ENCODE measurements at regions not wholly inside any gene's neighbourhood (a gene's known extent, or its start where the extent isn't known, plus 50 kb on each side); places are given as distances from the start of the nearest gene placed in this dataset.

DNA sequence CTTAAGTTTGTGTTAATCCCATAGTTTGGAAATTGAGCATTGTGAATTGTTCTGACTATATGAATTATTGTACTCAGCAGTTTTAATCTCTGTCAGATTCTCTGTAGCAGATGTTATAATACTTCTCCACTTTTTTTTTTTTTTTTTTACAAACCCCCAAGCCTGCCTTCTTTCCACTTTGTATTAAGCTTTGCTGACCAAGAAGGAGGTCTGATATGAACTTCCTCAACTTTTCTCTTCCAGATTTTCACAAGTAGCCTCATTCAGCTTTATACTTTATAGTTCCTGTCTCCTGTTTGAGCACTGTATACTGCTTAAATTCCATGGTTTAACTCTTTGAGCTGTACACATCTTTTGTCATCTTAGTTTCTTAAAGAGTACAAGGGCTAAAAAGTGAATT is 105.0 kb downstream of the HAUS1 start:
- FAIRE-seq: no peak

More for the DNA sequence above, 105.0 kb downstream of the HAUS1 start:
- intact Hi-C loops (cut with micrococcal nuclease): no loop called here
- no peak overlapping the region for H3K4me3 ChIP-seq (replicated peaks in 1 of 3; ENCODE audit: insufficient read depth in 1 of 3, low read depth in 1 of 3, low read length in 3 of 3)
- peaks cover 2% of the 10 kb centered on the region for H4K20me1 ChIP-seq (replicated peaks; ENCODE audit: control insufficient read depth, extremely low read depth, insufficient read depth, low read length)
- ChIA-PET POLR2A (no interaction called here), CTCF (interaction anchor here (1.1 kb wide), 1 partner anchor 36 kb away, joined by 5 read pairs; a partner anchor contains a TSS)
- no peaks in the 10 kb centered on the region for H3K36me3 ChIP-seq (ENCODE audit: control insufficient read depth in 2 of 2, extremely low read depth in 1 of 2, insufficient read depth in 2 of 2, low read length in 2 of 2)
- TF ChIP-seq, protein P1, sequence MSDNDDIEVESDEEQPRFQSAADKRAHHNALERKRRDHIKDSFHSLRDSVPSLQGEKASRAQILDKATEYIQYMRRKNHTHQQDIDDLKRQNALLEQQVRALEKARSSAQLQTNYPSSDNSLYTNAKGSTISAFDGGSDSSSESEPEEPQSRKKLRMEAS (IDR thresholded peaks at IDR 0.05; ENCODE audit: insufficient read depth, insufficient read length): no peak
- TF ChIP-seq, protein P2, sequence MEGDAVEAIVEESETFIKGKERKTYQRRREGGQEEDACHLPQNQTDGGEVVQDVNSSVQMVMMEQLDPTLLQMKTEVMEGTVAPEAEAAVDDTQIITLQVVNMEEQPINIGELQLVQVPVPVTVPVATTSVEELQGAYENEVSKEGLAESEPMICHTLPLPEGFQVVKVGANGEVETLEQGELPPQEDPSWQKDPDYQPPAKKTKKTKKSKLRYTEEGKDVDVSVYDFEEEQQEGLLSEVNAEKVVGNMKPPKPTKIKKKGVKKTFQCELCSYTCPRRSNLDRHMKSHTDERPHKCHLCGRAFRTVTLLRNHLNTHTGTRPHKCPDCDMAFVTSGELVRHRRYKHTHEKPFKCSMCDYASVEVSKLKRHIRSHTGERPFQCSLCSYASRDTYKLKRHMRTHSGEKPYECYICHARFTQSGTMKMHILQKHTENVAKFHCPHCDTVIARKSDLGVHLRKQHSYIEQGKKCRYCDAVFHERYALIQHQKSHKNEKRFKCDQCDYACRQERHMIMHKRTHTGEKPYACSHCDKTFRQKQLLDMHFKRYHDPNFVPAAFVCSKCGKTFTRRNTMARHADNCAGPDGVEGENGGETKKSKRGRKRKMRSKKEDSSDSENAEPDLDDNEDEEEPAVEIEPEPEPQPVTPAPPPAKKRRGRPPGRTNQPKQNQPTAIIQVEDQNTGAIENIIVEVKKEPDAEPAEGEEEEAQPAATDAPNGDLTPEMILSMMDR (IDR thresholded peaks at IDR 0.05; ENCODE audit: extremely low read depth in 1 of 2, insufficient read depth in 1 of 2, low read depth in 1 of 2, low read length in 2 of 2): no peak
- TF ChIP-seq POLR2AphosphoS5 (IDR thresholded peaks at IDR 0.05; ENCODE audit: insufficient read depth, low read depth, low read length): no peak
- TF ChIP-seq FOS (IDR thresholded peaks at IDR 0.05; ENCODE audit: borderline replicate concordance, insufficient read depth, low read length): no peak
- no peak for TF ChIP-seq MYC (IDR thresholded peaks at IDR 0.05; ENCODE audit: low read depth, low read length)
- TF ChIP-seq JUN (IDR thresholded peaks at IDR 0.05; ENCODE audit: borderline replicate concordance, insufficient read depth, insufficient read length, low read depth): no peak
- TF ChIP-seq EZH2 (IDR thresholded peaks at IDR 0.05; ENCODE audit: borderline replicate concordance, low read depth, low read length, severe bottlenecking): no peak
- H3K27ac ChIP-seq (ENCODE audit: insufficient read depth, low read depth, low read length): no peak overlapping the region
- no peak overlapping the region for H3K4me2 ChIP-seq (ENCODE audit: insufficient read depth, low read length)
- peaks cover 21% of the 10 kb centered on the region for H3K4me1 ChIP-seq (ENCODE audit: control insufficient read depth, extremely low read depth, insufficient read depth, low read length)
- H3K9ac ChIP-seq (replicated peaks; ENCODE audit: extremely low read depth, insufficient read depth, low read length): no peak overlapping the region
- peaks cover 37% of the 10 kb centered on the region for H3K79me2 ChIP-seq (ENCODE audit: control insufficient read depth, insufficient read depth, low read length)
- dilution Hi-C loops (cut with MboI; ENCODE audit: extremely low pct_ligation_motif_present, low sequenced_read_pairs): no loop called here
- H3K9me1 ChIP-seq (replicated peaks; ENCODE audit: control insufficient read depth, extremely low read depth, insufficient read depth, low read length): no peaks in the 10 kb centered on the region
- no peaks in the 10 kb centered on the region for H3K9me3 ChIP-seq (replicated peaks; ENCODE audit: control insufficient read depth, insufficient read depth, low read length)
- H2AFZ ChIP-seq (ENCODE audit: low read depth, low read length): no peak overlapping the region
- H3K27me3 ChIP-seq (ENCODE audit: control insufficient read depth in 2 of 2, insufficient read depth in 2 of 2, low read length in 2 of 2): no peaks in the 10 kb centered on the region
- no TSS peak for BruUV-seq (replicated peaks)
- DNase-seq (ENCODE audit: low read depth, low spot score): no peak
